Trophoblast cell (in vitro differentiated cells and primary cell): ENCODE measurements at regions not wholly inside any gene's neighbourhood (a gene's known extent, or its start where the extent isn't known, plus 50 kb on each side); places are given as distances from the start of the nearest gene placed in this dataset.
"Not testable (repeated sequence)": the region's sequence is repeated elsewhere in the genome, so short reads cannot be mapped to it uniquely, and the experiment has no call there.

Source experiments
- DNase-seq, 2 donors: peaks; one replicate each; pipeline ENCODE4 v3.0.0-alpha.2; 2016
- H2AFZ ChIP-seq: 2 replicates; pipeline ENCODE4 v1.6.1; 2013; ENCODE audit warnings: low read length, moderate library complexity, mild to moderate bottlenecking; ENCODE audit not compliant: insufficient read depth, poor library complexity
- H2AK5ac ChIP-seq: 2 replicates; pipeline ENCODE4 v1.6.1; 2013; ENCODE audit warnings: mild to moderate bottlenecking, low read length
- H2BK120ac ChIP-seq: 2 replicates; pipeline ENCODE4 v1.6.1; 2013; ENCODE audit warnings: low read length, mild to moderate bottlenecking, moderate library complexity; ENCODE audit not compliant: insufficient read depth, poor library complexity
- H2BK12ac ChIP-seq: 2 replicates; pipeline ENCODE4 v1.6.1; 2013; ENCODE audit warnings: mild to moderate bottlenecking, low read length, moderate library complexity
- H2BK5ac ChIP-seq: 2 replicates; pipeline ENCODE4 v1.6.1; 2013; ENCODE audit warnings: low read length, low read depth, moderate library complexity, mild to moderate bottlenecking; ENCODE audit not compliant: poor library complexity
- H3K14ac ChIP-seq: 2 replicates; pipeline ENCODE4 v1.6.1; 2013; ENCODE audit warnings: mild to moderate bottlenecking, low read length
- H3K18ac ChIP-seq: 2 replicates; pipeline ENCODE4 v1.6.1; 2013; ENCODE audit warnings: mild to moderate bottlenecking, low read length
- H3K23ac ChIP-seq: 2 replicates; pipeline ENCODE4 v1.6.1; 2013; ENCODE audit warnings: low read length
- H3K27ac ChIP-seq: 2 replicates; pipeline ENCODE4 v1.5.1; 2013; ENCODE audit warnings: low read depth, mild to moderate bottlenecking, inconsistent platforms, low read length, moderate library complexity
- H3K27me3 ChIP-seq: 2 replicates; pipeline ENCODE4 v1.6.1; 2013; ENCODE audit warnings: inconsistent platforms, mild to moderate bottlenecking, low read length, moderate library complexity; ENCODE audit not compliant: insufficient read depth
- H3K36me3 ChIP-seq, 2 experiments: 1 replicate in 1 of 2; 2 replicates in 1 of 2; pipeline ENCODE4 v1.6.1; 2013; ENCODE audit warnings: low read length in 2 of 2, mild to moderate bottlenecking in 2 of 2, moderate library complexity in 1 of 2; ENCODE audit not compliant: insufficient read depth in 2 of 2, control insufficient read depth in 1 of 2
- H3K4ac ChIP-seq: 2 replicates; pipeline ENCODE4 v1.6.1; 2013; ENCODE audit warnings: low read depth, mild to moderate bottlenecking, low read length, moderate library complexity
- H3K4me1 ChIP-seq, 2 experiments: 1 replicate in 1 of 2; 2 replicates in 1 of 2; pipeline ENCODE4 v1.6.1; 2013; ENCODE audit warnings: low read length in 2 of 2, mild to moderate bottlenecking in 2 of 2, moderate library complexity in 1 of 2; ENCODE audit not compliant: insufficient read depth in 2 of 2, control insufficient read depth in 1 of 2
- H3K4me2 ChIP-seq: 2 replicates; pipeline ENCODE4 v1.6.1; 2013; ENCODE audit warnings: inconsistent platforms, mild to moderate bottlenecking, low read length, moderate library complexity
- H3K4me3 ChIP-seq: 2 replicates; pipeline ENCODE4 v1.5.1; 2013; ENCODE audit warnings: mild to moderate bottlenecking, low read depth, low read length, inconsistent platforms
- H3K79me1 ChIP-seq: one replicate; pipeline ENCODE4 v1.6.1; 2013; ENCODE audit warnings: low read length
- H3K79me2 ChIP-seq: 2 replicates; pipeline ENCODE4 v1.6.1; 2013; ENCODE audit warnings: low read length, mild to moderate bottlenecking; ENCODE audit not compliant: control insufficient read depth, insufficient read depth, poor library complexity
- H3K9ac ChIP-seq: 2 replicates; pipeline ENCODE4 v1.6.1; 2013; ENCODE audit warnings: mild to moderate bottlenecking, low read length
- H3K9me3 ChIP-seq: 2 replicates; pipeline ENCODE4 v1.6.1; 2013; ENCODE audit warnings: low read depth, mild to moderate bottlenecking, control low read depth, inconsistent platforms, low read length; ENCODE audit not compliant: insufficient read depth
- H4K12ac ChIP-seq: 2 replicates; pipeline ENCODE4 v1.6.1; 2013; ENCODE audit warnings: low read depth, mild to moderate bottlenecking, low read length, moderate library complexity
- H4K8ac ChIP-seq: 2 replicates; pipeline ENCODE4 v1.6.1; 2013; ENCODE audit warnings: low read depth, mild to moderate bottlenecking, low read length, moderate library complexity
- H4K91ac ChIP-seq: one replicate; pipeline ENCODE4 v1.6.1; 2013; ENCODE audit warnings: low read depth, mild to moderate bottlenecking, low read length, moderate library complexity
- WGBS: extraction: QIAGEN DNeasy Blood & Tissue Kit; methylation state at CpG from one replicate; pipeline ENCODE4 v1.1.7; 2013; ENCODE audit warnings: missing lambda C conversion rate; ENCODE audit not compliant: insufficient read length, insufficient coverage; ENCODE audit errors: extremely low coverage; 5-methylcytosine and 5-hydroxymethylcytosine counted together

GRCh38 chr10:60470091-60470490 lies 80.4 kb upstream of the ANK3 start:
- Histone ChIP-seq H3K79me1 (no peaks in the 10 kb centered on the region), H3K18ac (no peak overlapping the region), H2BK5ac (no peak overlapping the region), H2AK5ac (no peak overlapping the region), H3K9me3 (no peaks in the 10 kb centered on the region), H4K8ac (no peak overlapping the region), H2BK12ac (no peak overlapping the region), H3K27ac (no peak overlapping the region), H2AFZ (no peak overlapping the region), H3K4me1 (no peaks in the 10 kb centered on the region), H3K36me3 (no peaks in the 10 kb centered on the region), H4K12ac (no peak overlapping the region), H3K27me3 (no peaks in the 10 kb centered on the region), H3K4me3 (no peak overlapping the region), H3K23ac (no peak overlapping the region), H3K14ac (no peak overlapping the region), H3K4me2 (no peak overlapping the region), H4K91ac (no peak overlapping the region), H3K9ac (no peak overlapping the region), H2BK120ac (no peak overlapping the region), H3K79me2 (no peaks in the 10 kb centered on the region), H3K4ac (no peak overlapping the region)
- WGBS, result no CpG with 5 or more reads among the region's 5 CpGs
- no peak for DNase-seq

GRCh38 chr10:60469147-60469546 lies 79.5 kb upstream of the ANK3 start:
- not testable (repeated sequence) for H3K9ac ChIP-seq, H3K79me1 ChIP-seq, H3K27me3 ChIP-seq, H2AK5ac ChIP-seq, H3K4me2 ChIP-seq, H3K79me2 ChIP-seq, H2BK12ac ChIP-seq, H4K91ac ChIP-seq, H4K12ac ChIP-seq, H3K4me3 ChIP-seq, H3K4ac ChIP-seq, DNase-seq, H2BK5ac ChIP-seq, H3K23ac ChIP-seq, H3K27ac ChIP-seq, H2AFZ ChIP-seq, H3K18ac ChIP-seq, H3K9me3 ChIP-seq, H3K14ac ChIP-seq, H3K36me3 ChIP-seq, H2BK120ac ChIP-seq, H4K8ac ChIP-seq, H3K4me1 ChIP-seq

GRCh38 chr10:60467202-60467546 lies 77.5 kb upstream of the ANK3 start:
- H3K79me1 ChIP-seq, result no peaks in the 10 kb centered on the region
- no peak overlapping the region for H3K4me3 ChIP-seq
- no peaks in the 10 kb centered on the region for H3K27me3 ChIP-seq
- peaks cover 1% of the 10 kb centered on the region for H3K9me3 ChIP-seq
- no peak overlapping the region for H3K18ac ChIP-seq
- no peak overlapping the region for H3K4me2 ChIP-seq
- H3K27ac ChIP-seq, result no peak overlapping the region
- H3K9ac ChIP-seq, result no peak overlapping the region
- H2BK12ac ChIP-seq, result no peak overlapping the region
- H4K12ac ChIP-seq, result no peak overlapping the region
- H3K14ac ChIP-seq, result no peak overlapping the region
- no peak overlapping the region for H2AK5ac ChIP-seq
- no peak overlapping the region for H2BK5ac ChIP-seq
- no peaks in the 10 kb centered on the region for H3K79me2 ChIP-seq
- no peaks in the 10 kb centered on the region for H3K4me1 ChIP-seq
- no peak overlapping the region for H2BK120ac ChIP-seq
- H2AFZ ChIP-seq, result no peak overlapping the region
- WGBS, result no CpG with 5 or more reads among the region's 3 CpGs
- no peak overlapping the region for H4K8ac ChIP-seq
- no peak overlapping the region for H4K91ac ChIP-seq
- no peaks in the 10 kb centered on the region for H3K36me3 ChIP-seq
- H3K23ac ChIP-seq, result no peak overlapping the region
- no peak overlapping the region for H3K4ac ChIP-seq
- no peak for DNase-seq

- no peak overlapping the region for H2AFZ ChIP-seq
- H3K4me3 ChIP-seq, result no peak overlapping the region
- H3K79me1 ChIP-seq, result no peaks in the 10 kb centered on the region
- no peak overlapping the region for H2BK5ac ChIP-seq
- no peak overlapping the region for H3K4ac ChIP-seq
- no CpG with 5 or more reads among the region's 4 CpGs for WGBS
- H3K27me3 ChIP-seq, result no peaks in the 10 kb centered on the region
- H3K23ac ChIP-seq, result no peak overlapping the region
- H3K4me1 ChIP-seq, result no peaks in the 10 kb centered on the region
- H3K18ac ChIP-seq, result no peak overlapping the region
- no peaks in the 10 kb centered on the region for H3K79me2 ChIP-seq
- no peak overlapping the region for H3K14ac ChIP-seq
- H3K9me3 ChIP-seq, result peaks cover 1% of the 10 kb centered on the region
- H3K36me3 ChIP-seq, result no peaks in the 10 kb centered on the region
- no peak overlapping the region for H2BK120ac ChIP-seq
- H3K4me2 ChIP-seq, result no peak overlapping the region
- no peak overlapping the region for H4K8ac ChIP-seq
- no peak overlapping the region for H3K27ac ChIP-seq
- H2BK12ac ChIP-seq, result no peak overlapping the region
- no peak overlapping the region for H4K12ac ChIP-seq
- peak in 1 of 2 donors; percentile 16 for DNase-seq
- no peak overlapping the region for H3K9ac ChIP-seq
- H4K91ac ChIP-seq, result no peak overlapping the region
- H2AK5ac ChIP-seq, result no peak overlapping the region
These were observed 76.9 kb upstream of the ANK3 start for GRCh38 chr10:60466267-60467201.
